ENCODE measurements at regions not wholly inside any gene's neighbourhood (a gene's known extent, or its start where the extent isn't known, plus 50 kb on each side); places are given as distances from the start of the nearest gene placed in this dataset.

DNA sequence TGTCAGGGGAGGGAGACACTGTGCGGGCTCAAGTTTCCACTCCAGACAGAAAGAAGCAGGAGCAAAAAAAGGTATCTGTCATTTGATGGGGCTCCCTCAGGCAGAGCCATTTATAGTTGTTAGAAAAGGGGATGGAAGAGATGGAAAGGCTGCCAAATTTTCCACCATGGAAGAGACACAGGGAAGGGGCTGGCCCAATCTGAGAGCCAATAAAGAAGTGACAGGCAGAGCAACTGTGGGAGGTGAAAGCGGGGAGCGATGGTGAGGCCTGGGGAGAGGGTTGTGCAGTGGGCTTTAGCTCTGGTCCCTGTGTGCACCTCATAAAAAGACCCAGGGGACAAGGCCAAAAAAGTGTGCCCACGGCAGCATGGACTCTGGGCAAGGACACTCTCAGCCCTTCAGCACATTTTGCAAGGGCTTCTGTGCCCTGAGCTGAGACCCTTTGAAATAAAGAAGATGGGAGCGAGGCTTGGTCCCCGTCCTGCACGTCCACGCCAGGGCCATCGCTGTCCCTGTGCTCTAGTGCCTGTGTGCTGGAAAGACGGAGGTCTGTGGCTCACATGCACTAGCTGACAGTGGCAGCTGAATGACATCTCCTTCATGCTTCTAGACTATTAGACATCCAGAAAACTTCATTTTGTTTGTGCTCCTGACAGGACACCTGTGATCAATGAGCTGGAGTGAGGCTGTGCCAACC is 456.7 kb upstream of the HS6ST1 start:
- Histone ChIP-seq H3K27me3 (replicated peaks; ENCODE audit: insufficient read depth, low read depth, low read length, poor library complexity) (peaks cover 4% of the 10 kb centered on the region), H3K4me3 (ENCODE audit: low read depth, low read length, poor library complexity, severe bottlenecking) (no peak overlapping the region), H3K36me3 (ENCODE audit: insufficient read depth, low read length, poor library complexity, severe bottlenecking) (no peaks in the 10 kb centered on the region), H3K27ac (ENCODE audit: low read depth, low read length, poor library complexity, severe bottlenecking) (no peak overlapping the region), H3K9me3 (ENCODE audit: low read depth, low read length, poor library complexity, severe bottlenecking) (no peaks in the 10 kb centered on the region), H3K4me1 (ENCODE audit: insufficient read depth, low read length, poor library complexity, severe bottlenecking) (no peaks in the 10 kb centered on the region)
- BruUV-seq (replicated peaks), result no TSS peak
- ChIA-PET CTCF (interaction anchor here (1.4 kb wide), 1 partner anchor 20 kb away, joined by 3 read pairs; no protein-coding TSS in a partner anchor), POLR2A (ENCODE audit: low non-redundant PET) (no interaction called here)
- DNase-seq (ENCODE audit: low spot score), result no peak
- TF ChIP-seq EZH2 (IDR thresholded peaks at IDR 0.05; ENCODE audit: borderline replicate concordance, low read depth, low read length, poor library complexity, severe bottlenecking), result no peak
- intact Hi-C loops (cut with micrococcal nuclease; ENCODE audit: unreplicated experiment), result no loop called here

DNA sequence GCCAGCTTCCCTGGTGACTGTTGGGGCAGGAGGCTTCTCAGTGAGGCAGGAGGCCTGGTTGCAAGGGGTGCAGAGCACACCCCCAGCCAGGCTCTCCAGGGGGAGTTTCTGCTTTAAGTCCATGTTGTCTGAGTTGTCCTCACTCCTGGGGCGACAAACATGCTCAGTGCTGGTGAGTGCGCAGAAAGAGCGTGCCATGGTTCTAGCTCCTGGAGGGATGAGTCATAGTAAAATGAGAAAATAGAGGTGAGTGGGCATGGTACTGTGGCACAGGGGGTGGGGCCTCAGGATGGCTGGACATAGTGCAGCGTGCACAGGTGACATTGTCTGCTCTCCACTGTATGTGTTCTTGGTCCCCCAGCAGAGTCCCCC is 457.2 kb upstream of the HS6ST1 start:
- no peaks in the 10 kb centered on the region for H3K4me1 ChIP-seq (ENCODE audit: insufficient read depth, low read length, poor library complexity, severe bottlenecking)
- BruUV-seq (replicated peaks), result no TSS peak
- no peaks in the 10 kb centered on the region for H3K9me3 ChIP-seq (ENCODE audit: low read depth, low read length, poor library complexity, severe bottlenecking)
- CTCF ChIA-PET, result no interaction called here
- no peak for TF ChIP-seq EZH2 (IDR thresholded peaks at IDR 0.05; ENCODE audit: borderline replicate concordance, low read depth, low read length, poor library complexity, severe bottlenecking)
- H3K36me3 ChIP-seq (ENCODE audit: insufficient read depth, low read length, poor library complexity, severe bottlenecking), result no peaks in the 10 kb centered on the region
- no peak for DNase-seq (ENCODE audit: low spot score)
- H3K27me3 ChIP-seq (replicated peaks; ENCODE audit: insufficient read depth, low read depth, low read length, poor library complexity), result peaks cover 4% of the 10 kb centered on the region
- intact Hi-C loops (cut with micrococcal nuclease; ENCODE audit: unreplicated experiment), result no loop called here
- H3K4me3 ChIP-seq (ENCODE audit: low read depth, low read length, poor library complexity, severe bottlenecking), result no peak overlapping the region
- no peak overlapping the region for H3K27ac ChIP-seq (ENCODE audit: low read depth, low read length, poor library complexity, severe bottlenecking)
- POLR2A ChIA-PET (ENCODE audit: low non-redundant PET), result no interaction called here

DNA sequence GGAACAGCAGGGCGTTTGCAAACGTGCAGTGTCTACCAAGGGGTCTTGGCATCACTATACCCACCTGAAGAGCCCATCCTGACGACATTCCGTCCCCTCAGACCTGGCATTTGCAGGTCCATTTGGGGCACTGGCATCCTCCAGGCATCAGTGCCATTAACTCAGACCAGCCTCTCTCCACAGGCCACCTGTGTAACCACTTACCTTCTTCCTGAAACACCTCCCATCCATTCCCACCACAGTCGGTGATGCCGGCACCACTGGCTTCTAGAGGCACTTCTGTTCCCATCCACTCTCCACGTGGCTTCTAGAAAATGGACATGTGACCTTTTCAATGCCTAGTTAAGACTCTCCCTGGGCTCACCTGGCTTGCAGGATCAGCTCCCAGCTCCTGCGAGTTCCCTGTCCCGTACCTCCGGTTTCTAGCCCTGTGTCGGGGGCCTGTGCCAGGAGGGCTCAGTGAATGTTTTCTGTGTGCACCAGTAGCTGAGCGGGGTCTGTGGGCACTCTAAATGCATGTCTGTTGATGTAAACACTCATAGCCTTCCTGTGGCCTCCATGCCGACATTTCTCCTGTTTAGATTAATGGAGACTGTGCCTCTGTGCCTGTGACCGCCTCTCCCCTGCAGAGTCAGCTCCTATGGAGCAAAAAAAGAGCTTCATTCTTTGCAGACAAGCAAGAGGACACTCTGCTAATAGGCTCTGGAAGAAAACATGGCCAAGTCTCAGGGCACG is 458.0 kb upstream of the HS6ST1 start:
- Histone ChIP-seq H3K4me1 (ENCODE audit: insufficient read depth, low read length, poor library complexity, severe bottlenecking) (no peaks in the 10 kb centered on the region), H3K27ac (ENCODE audit: low read depth, low read length, poor library complexity, severe bottlenecking) (no peak overlapping the region), H3K27me3 (replicated peaks; ENCODE audit: insufficient read depth, low read depth, low read length, poor library complexity) (peaks cover 7% of the 10 kb centered on the region), H3K9me3 (ENCODE audit: low read depth, low read length, poor library complexity, severe bottlenecking) (no peaks in the 10 kb centered on the region), H3K4me3 (ENCODE audit: low read depth, low read length, poor library complexity, severe bottlenecking) (no peak overlapping the region), H3K36me3 (ENCODE audit: insufficient read depth, low read length, poor library complexity, severe bottlenecking) (no peaks in the 10 kb centered on the region)
- CTCF ChIA-PET, result no interaction called here
- no TSS peak for BruUV-seq (replicated peaks)
- intact Hi-C loops (cut with micrococcal nuclease; ENCODE audit: unreplicated experiment), result no loop called here
- POLR2A ChIA-PET (ENCODE audit: low non-redundant PET), result no interaction called here
- TF ChIP-seq EZH2 (IDR thresholded peaks at IDR 0.05; ENCODE audit: borderline replicate concordance, low read depth, low read length, poor library complexity, severe bottlenecking), result no peak
- TF ChIP-seq, protein P1, sequence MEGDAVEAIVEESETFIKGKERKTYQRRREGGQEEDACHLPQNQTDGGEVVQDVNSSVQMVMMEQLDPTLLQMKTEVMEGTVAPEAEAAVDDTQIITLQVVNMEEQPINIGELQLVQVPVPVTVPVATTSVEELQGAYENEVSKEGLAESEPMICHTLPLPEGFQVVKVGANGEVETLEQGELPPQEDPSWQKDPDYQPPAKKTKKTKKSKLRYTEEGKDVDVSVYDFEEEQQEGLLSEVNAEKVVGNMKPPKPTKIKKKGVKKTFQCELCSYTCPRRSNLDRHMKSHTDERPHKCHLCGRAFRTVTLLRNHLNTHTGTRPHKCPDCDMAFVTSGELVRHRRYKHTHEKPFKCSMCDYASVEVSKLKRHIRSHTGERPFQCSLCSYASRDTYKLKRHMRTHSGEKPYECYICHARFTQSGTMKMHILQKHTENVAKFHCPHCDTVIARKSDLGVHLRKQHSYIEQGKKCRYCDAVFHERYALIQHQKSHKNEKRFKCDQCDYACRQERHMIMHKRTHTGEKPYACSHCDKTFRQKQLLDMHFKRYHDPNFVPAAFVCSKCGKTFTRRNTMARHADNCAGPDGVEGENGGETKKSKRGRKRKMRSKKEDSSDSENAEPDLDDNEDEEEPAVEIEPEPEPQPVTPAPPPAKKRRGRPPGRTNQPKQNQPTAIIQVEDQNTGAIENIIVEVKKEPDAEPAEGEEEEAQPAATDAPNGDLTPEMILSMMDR (conservative IDR thresholded peaks at IDR 0.05; ENCODE audit: low read depth, low read length), result no peak
- DNase-seq (ENCODE audit: low spot score), result no peak

DNA sequence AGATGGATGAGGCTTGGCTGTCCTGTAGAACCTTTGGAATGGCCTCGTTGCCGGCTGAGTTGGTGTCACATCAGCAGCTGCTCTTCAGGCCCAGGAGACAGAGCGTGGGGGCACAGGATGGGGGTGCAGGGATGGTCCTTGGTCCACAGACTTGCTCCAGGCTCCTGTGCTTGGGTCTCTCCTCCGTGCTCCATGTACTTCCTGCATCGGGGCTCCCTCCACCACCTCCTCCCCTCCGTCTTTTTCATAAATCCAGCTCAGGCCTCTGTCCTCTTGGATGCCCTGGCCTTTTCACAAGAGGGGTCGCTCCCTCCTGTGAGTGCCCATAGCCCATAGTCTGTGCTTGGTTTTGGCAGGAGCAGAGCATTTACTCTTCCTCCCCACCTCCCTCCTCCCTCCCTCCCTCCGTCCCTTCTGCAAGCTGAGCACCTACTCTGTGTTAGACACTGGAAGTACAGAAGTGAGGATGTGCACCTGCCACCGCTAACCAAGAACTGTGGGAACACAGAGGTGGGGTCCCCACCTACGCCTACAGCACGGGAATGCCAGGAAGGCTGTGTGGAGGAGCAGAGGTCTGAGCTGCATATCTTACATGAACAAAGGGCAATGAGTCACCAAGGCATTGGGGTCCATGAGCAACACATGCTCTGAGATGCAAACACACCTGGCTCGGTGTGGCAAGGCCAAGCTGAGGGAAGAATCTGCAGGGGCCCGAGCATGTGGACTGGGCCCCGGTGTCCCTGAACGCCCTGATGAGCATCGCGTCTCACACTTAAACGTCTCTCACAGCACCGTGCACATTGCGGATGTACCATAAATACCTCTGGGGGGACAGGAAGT is 458.7 kb upstream of the HS6ST1 start:
- intact Hi-C loops (cut with micrococcal nuclease; ENCODE audit: unreplicated experiment), result no loop called here
- peaks cover 7% of the 10 kb centered on the region for H3K27me3 ChIP-seq (replicated peaks; ENCODE audit: insufficient read depth, low read depth, low read length, poor library complexity)
- CTCF ChIA-PET, result no interaction called here
- no peak for DNase-seq (ENCODE audit: low spot score)
- H3K4me3 ChIP-seq (ENCODE audit: low read depth, low read length, poor library complexity, severe bottlenecking), result no peak overlapping the region
- POLR2A ChIA-PET (ENCODE audit: low non-redundant PET), result no interaction called here
- no peaks in the 10 kb centered on the region for H3K9me3 ChIP-seq (ENCODE audit: low read depth, low read length, poor library complexity, severe bottlenecking)
- no peaks in the 10 kb centered on the region for H3K4me1 ChIP-seq (ENCODE audit: insufficient read depth, low read length, poor library complexity, severe bottlenecking)
- H3K27ac ChIP-seq (ENCODE audit: low read depth, low read length, poor library complexity, severe bottlenecking), result no peak overlapping the region
- TF ChIP-seq, protein P1 (conservative IDR thresholded peaks at IDR 0.05; ENCODE audit: low read depth, low read length), result no peak
- TF ChIP-seq EZH2 (IDR thresholded peaks at IDR 0.05; ENCODE audit: borderline replicate concordance, low read depth, low read length, poor library complexity, severe bottlenecking), result no peak
- no peaks in the 10 kb centered on the region for H3K36me3 ChIP-seq (ENCODE audit: insufficient read depth, low read length, poor library complexity, severe bottlenecking)
- no TSS peak for BruUV-seq (replicated peaks)

Measured in A673 (cell line).